Heart right ventricle (tissue), 16 donors: ENCODE measurements at regions not wholly inside any gene's neighbourhood (a gene's known extent, or its start where the extent isn't known, plus 50 kb on each side); places are given as distances from the start of the nearest gene placed in this dataset.

Experiments used
- ATAC-seq, 8 donors: fragments of 200-7000 bp; cut with Tn5 transposase; one replicate each; pipeline ENCODE4 v1.9.1; 2020; ENCODE audit warnings: mild to moderate bottlenecking in 8 of 8, moderate library complexity in 8 of 8, moderate number of reproducible peaks in 1 of 8
- DNase-seq, 2 donors: peaks; one replicate each; pipeline ENCODE4 v3.0.0-alpha.2; 2020
- H3K27ac ChIP-seq, 10 donors: fragments of 200-600 bp; sonication (generic) in 2 of 10; one replicate each; pipeline versions ENCODE4 v1.5.0 to v1.8.0; 2020 to 2022; ENCODE audit warnings: mild to moderate bottlenecking in 3 of 10
- H3K27me3 ChIP-seq, 7 donors: fragments of 200-600 bp; one replicate each; pipeline ENCODE4 v1.8.0; 2021 to 2022; ENCODE audit warnings: mild to moderate bottlenecking in 2 of 7
- H3K36me3 ChIP-seq, 9 donors: fragments of 200-600 bp; sonication (generic) in 1 of 9; one replicate each; pipeline versions ENCODE4 v1.5.0 to v1.8.0; 2020 to 2022; ENCODE audit warnings: mild to moderate bottlenecking in 2 of 9
- H3K4me1 ChIP-seq, 9 donors: fragments of 200-600 bp; sonication (generic) in 1 of 9; one replicate each; pipeline versions ENCODE4 v1.5.0 to v1.8.0; 2020 to 2022; ENCODE audit warnings: mild to moderate bottlenecking in 4 of 9
- H3K4me3 ChIP-seq, 10 donors: fragments of 200-600 bp; sonication (generic) in 2 of 10; one replicate each; pipeline versions ENCODE4 v1.5.0 to v1.8.0; 2020 to 2022; ENCODE audit warnings: mild to moderate bottlenecking in 7 of 10, moderate library complexity in 2 of 10
- H3K9me3 ChIP-seq, 11 donors: fragments of 200-600 bp in 10 of 11; sonication (generic) in 2 of 11; one replicate each; pipeline versions ENCODE4 v1.5.0 to v1.8.0; 2013 to 2022; ENCODE audit warnings: mild to moderate bottlenecking in 2 of 11, control low read depth in 1 of 11, moderate library complexity in 1 of 11
- CTCF ChIP-seq, 9 donors: fragments of 200-600 bp; sonication (generic) in 2 of 9; IDR thresholded peaks; one replicate each; pipeline versions ENCODE4 v1.5.0 to v1.8.0; 2021 to 2022; ENCODE audit warnings: antibody characterized with exemption in 9 of 9, mild to moderate bottlenecking in 5 of 9, moderate library complexity in 1 of 9
- WGBS, 2 donors: extraction: QIAGEN DNeasy Blood & Tissue Kit; methylation state at CpG; one replicate each; pipeline ENCODE4 v1.1.7; 2013; ENCODE audit warnings: inconsistent platforms in 1 of 2; 5-methylcytosine and 5-hydroxymethylcytosine counted together
- intact Hi-C, 10 donors: fragments of 100-400 bp; cut with DNase I; formaldehyde crosslinking; loops; one replicate each; pipeline versions ENCODE4 v1.11.1 to v1.14.2; 2022
- donor health status: Arrhythmogenic right ventricular cardiomyopathy.
- donor health status: ischemic (EF 13 %, LVEDD 7.1; RV severe dilation, severe dysfunction).
- donor health status: healthy with polysubstance abuse.
- donor health status: DM: no; HTN: yes; CAD: no.
- donor health status: DM: no; HTN: no; CAD: no.
- donor health status: ischemic (EF 25% LVEDD 6.9; RV normal size, moderate dysfunction).
- donor health status: ischemic (EF 25% LVEDD 5.7; RV mildly dilated, moderate dysfunction).
- donor health status: healthy.
- donor health status: DM: yes; HTN: yes; CAD: no.
- donor health status: Ischemic cardiomyopathy.
- donor health status: ischemic (EF 35%, LVEDD 5.7; RV mildly dilated, moderate dysfunction).
- donor health status: nonischemic (EF 11% LVEDD 7.7; RV severe dilation, severe dysfunction).
- donor health status: DM: yes; HTN: yes; CAD: no.
- donor health status: PGD.
- donor health status: ischemic (EF 29% LVEDD 5.4; RV normal size, mild dysfunction).
- donor health status: nonischemic (EF 23%, LVEDD 6.1; RV moderate dilation, normal function).

- H3K36me3 ChIP-seq: no peaks in the 10 kb centered on the region
- ATAC-seq (no peak), DNase-seq (no peak)
- peaks cover 0 to 30% (median 6%) of the 10 kb centered on the region in 7 donors for H3K27me3 ChIP-seq
- H3K27ac ChIP-seq: no peak overlapping the region
- no peaks in the 10 kb centered on the region for H3K4me1 ChIP-seq
- no peak for TF ChIP-seq CTCF (IDR thresholded peaks at IDR 0.05)
- H3K4me3 ChIP-seq: no peak overlapping the region
- intact Hi-C loops: loop anchor here in 1 of 10 donors (5.0 kb wide), 1 partner anchor 49 kb away; no protein-coding TSS in a partner anchor
- 78 to 85% methylated on average over 7 of the region's 7 CpGs for WGBS, 2 donors
- peaks cover 0 to 6% (median 0%) of the 10 kb centered on the region in 11 donors for H3K9me3 ChIP-seq
Observed at GRCh38 chr17:33583518-33584417, 290.7 kb upstream of the ASIC2 start.

GRCh38 chr17:33593991-33594390 is 300.9 kb upstream of the ASIC2 start:
- WGBS, 2 donors: 61 to 62% methylated on average over 4 of the region's 4 CpGs

GRCh38 chr17:33595828-33596227 is 302.7 kb upstream of the ASIC2 start:
- TF ChIP-seq CTCF (IDR thresholded peaks at IDR 0.05): no peak
- ATAC-seq: no peak
- Histone ChIP-seq H3K27me3 (peaks cover 0 to 25% (median 12%) of the 10 kb centered on the region in 7 donors), H3K27ac (no peak overlapping the region), H3K4me3 (no peak overlapping the region), H3K36me3 (no peaks in the 10 kb centered on the region), H3K9me3 (no peaks in the 10 kb centered on the region), H3K4me1 (peaks cover 0 to 5% (median 0%) of the 10 kb centered on the region in 9 donors)
- DNase-seq: no peak
- 20 to 29% methylated on average over 2 of the region's 2 CpGs for WGBS, 2 donors
- intact Hi-C loops: no loop called here

More at GRCh38 chr17:33593991-33594390, 300.9 kb upstream of the ASIC2 start:
- ATAC-seq (no peak), DNase-seq (no peak)
- intact Hi-C loops: no loop called here
- no peaks in the 10 kb centered on the region for H3K36me3 ChIP-seq
- no peaks in the 10 kb centered on the region for H3K9me3 ChIP-seq
- peaks cover 0 to 36% (median 16%) of the 10 kb centered on the region in 7 donors for H3K27me3 ChIP-seq
- H3K27ac ChIP-seq: no peak overlapping the region
- no peak overlapping the region for H3K4me3 ChIP-seq
- peaks cover 0 to 5% (median 0%) of the 10 kb centered on the region in 9 donors for H3K4me1 ChIP-seq
- no peak for TF ChIP-seq CTCF (IDR thresholded peaks at IDR 0.05)

GRCh38 chr17:33596899-33597298 is 303.8 kb upstream of the ASIC2 start:
- ATAC-seq (no peak), DNase-seq (no peak)
- intact Hi-C loops: no loop called here
- WGBS, 2 donors: 80 to 81% methylated on average over 3 of the region's 3 CpGs
- no peak for TF ChIP-seq CTCF (IDR thresholded peaks at IDR 0.05)
- H3K36me3 ChIP-seq: no peaks in the 10 kb centered on the region
- H3K4me3 ChIP-seq: no peak overlapping the region
- H3K9me3 ChIP-seq: no peaks in the 10 kb centered on the region
- peaks cover 0 to 14% (median 7%) of the 10 kb centered on the region in 7 donors for H3K27me3 ChIP-seq
- no peak overlapping the region for H3K27ac ChIP-seq
- H3K4me1 ChIP-seq: peaks cover 0 to 5% (median 0%) of the 10 kb centered on the region in 9 donors
